SK-N-SH treated with all-trans-retinoic acid at 6 μM for 48 hours (cell line): ENCODE measurements at regions not wholly inside any gene's neighbourhood (a gene's known extent, or its start where the extent isn't known, plus 50 kb on each side); places are given as distances from the start of the nearest gene placed in this dataset.

Source experiments
- ATAC-seq: fragments of 200-7000 bp; cut with Tn5 transposase; 3 replicates; pipeline ENCODE4 v1.9.1; 2020; ENCODE audit warnings: mild to moderate bottlenecking, moderate library complexity
- ARNTL ChIP-seq: fragments of 450-650 bp; formaldehyde crosslinking; IDR thresholded peaks from 2 replicates; pipeline ENCODE4 v1.5.0; 2020; ENCODE audit warnings: low read depth, mild to moderate bottlenecking, moderate library complexity, borderline replicate concordance
- BACH2 ChIP-seq: fragments of 250-450 bp; sonication (Bioruptor Pico); IDR thresholded peaks from 2 replicates; pipeline ENCODE4 v1.9.0; 2021; ENCODE audit warnings: mild to moderate bottlenecking, borderline replicate concordance
- GLIS3 ChIP-seq: fragments of 250-450 bp; sonication (Bioruptor Pico); IDR thresholded peaks from 2 replicates; pipeline ENCODE4 v1.5.0; 2020; ENCODE audit warnings: mild to moderate bottlenecking, moderate library complexity
- ISL1 ChIP-seq: fragments of 250-450 bp; sonication (Bioruptor Pico); IDR thresholded peaks from 2 replicates; pipeline ENCODE4 v2.1.2; 2022; ENCODE audit warnings: mild to moderate bottlenecking, moderate library complexity
- OSR1 ChIP-seq: fragments of 250-450 bp; sonication (Bioruptor Pico); IDR thresholded peaks from 2 replicates; pipeline ENCODE4 v1.8.0; 2022; ENCODE audit warnings: moderate library complexity, mild to moderate bottlenecking, inconsistent platforms
- PATZ1 ChIP-seq: fragments of 250-450 bp; sonication (Bioruptor Pico); IDR thresholded peaks from 2 replicates; pipeline ENCODE4 v1.8.0; 2020; ENCODE audit warnings: mild to moderate bottlenecking, moderate library complexity, borderline replicate concordance
- PPARA ChIP-seq: fragments of 250-450 bp; sonication (Bioruptor Pico); IDR thresholded peaks from 2 replicates; pipeline ENCODE4 v1.5.0; 2020; ENCODE audit warnings: mild to moderate bottlenecking, borderline replicate concordance
- RARB ChIP-seq: fragments of 250-450 bp; sonication (Bioruptor Pico); IDR thresholded peaks from 2 replicates; pipeline ENCODE4 v1.8.0; 2021; ENCODE audit warnings: mild to moderate bottlenecking, moderate library complexity
- TOX ChIP-seq: fragments of 250-450 bp; sonication (Bioruptor Pico); IDR thresholded peaks from 2 replicates; pipeline ENCODE4 v1.8.0; 2021; ENCODE audit warnings: mild to moderate bottlenecking, moderate library complexity, borderline replicate concordance
- ZC3H10 ChIP-seq: fragments of 250-450 bp; sonication (Bioruptor Pico); IDR thresholded peaks from 2 replicates; pipeline ENCODE4 v1.5.1; 2021; ENCODE audit warnings: mild to moderate bottlenecking, moderate library complexity
- ZFP3 ChIP-seq: fragments of 250-450 bp; sonication (Bioruptor Pico); IDR thresholded peaks from 2 replicates; pipeline ENCODE4 v1.5.0; 2020; ENCODE audit warnings: mild to moderate bottlenecking, moderate library complexity
- ZFP30 ChIP-seq: fragments of 450-650 bp; formaldehyde crosslinking; IDR thresholded peaks from 2 replicates; pipeline ENCODE4 v1.5.0; 2022; ENCODE audit warnings: mild to moderate bottlenecking, moderate library complexity
- ZNF565 ChIP-seq: fragments of 450-650 bp; formaldehyde crosslinking; conservative IDR thresholded peaks from 2 replicates; pipeline ENCODE4 v1.5.0; 2020; ENCODE audit warnings: low read depth, mild to moderate bottlenecking, moderate library complexity
- ZNF70 ChIP-seq: fragments of 450-650 bp; formaldehyde crosslinking; IDR thresholded peaks from 2 replicates; pipeline ENCODE4 v1.5.0; 2020; ENCODE audit warnings: mild to moderate bottlenecking, moderate library complexity
- ZNF8 ChIP-seq: fragments of 450-650 bp; formaldehyde crosslinking; IDR thresholded peaks from 2 replicates; pipeline ENCODE4 v1.5.0; 2020; ENCODE audit warnings: mild to moderate bottlenecking, moderate library complexity
- TF ChIP-seq, protein P1 (sequence below): fragments of 250-450 bp; sonication (Bioruptor Pico); IDR thresholded peaks from 2 replicates; pipeline ENCODE4 v1.8.0; 2021; ENCODE audit warnings: low read depth, mild to moderate bottlenecking, moderate library complexity, borderline replicate concordance
- TF ChIP-seq, protein P2 (sequence below): fragments of 250-450 bp; sonication (Bioruptor Pico); IDR thresholded peaks from 2 replicates; pipeline ENCODE4 v1.5.0; 2020; ENCODE audit warnings: mild to moderate bottlenecking, moderate library complexity
- TF ChIP-seq, protein P3 (sequence below): fragments of 250-450 bp; sonication (Bioruptor Pico); IDR thresholded peaks from 2 replicates; pipeline ENCODE4 v1.5.1; 2020; ENCODE audit warnings: low read depth, mild to moderate bottlenecking, moderate library complexity

DNA sequence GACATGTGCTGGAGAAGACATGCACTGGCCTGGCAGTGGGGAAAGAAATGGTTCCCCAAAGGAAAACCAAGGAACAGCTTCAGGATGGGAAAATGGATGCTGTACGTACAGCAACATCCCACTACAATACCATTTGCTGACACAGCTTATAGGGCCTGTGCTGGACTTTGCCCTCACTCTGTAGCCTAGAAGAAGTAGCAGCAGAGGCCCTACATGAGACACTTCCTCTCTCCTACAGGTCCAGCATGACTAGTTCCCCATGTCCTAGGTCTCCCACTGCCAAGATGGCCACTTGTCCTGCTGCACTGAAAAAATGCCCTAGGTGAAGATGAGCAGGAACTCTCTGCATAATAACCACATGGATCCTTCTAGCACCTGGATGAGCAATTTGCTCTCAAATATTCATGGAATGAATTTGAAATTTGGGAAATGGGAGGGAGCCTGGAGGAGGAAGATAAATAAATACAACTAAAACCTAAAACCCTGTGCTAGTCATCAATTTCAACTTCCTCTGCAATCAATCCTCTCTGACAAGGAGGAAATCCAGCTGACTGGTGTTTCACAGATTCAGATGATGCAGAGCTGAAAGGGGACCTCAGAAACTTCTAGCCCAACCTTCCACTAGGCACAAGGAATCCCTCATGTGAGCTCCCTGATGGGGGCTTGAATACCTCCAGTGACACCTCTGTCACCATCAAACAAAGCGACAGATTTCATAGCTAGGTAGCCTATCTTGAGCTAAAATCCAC lies 514.3 kb upstream of the PPP2R3A start:
- ATAC-seq, result no peak

DNA sequence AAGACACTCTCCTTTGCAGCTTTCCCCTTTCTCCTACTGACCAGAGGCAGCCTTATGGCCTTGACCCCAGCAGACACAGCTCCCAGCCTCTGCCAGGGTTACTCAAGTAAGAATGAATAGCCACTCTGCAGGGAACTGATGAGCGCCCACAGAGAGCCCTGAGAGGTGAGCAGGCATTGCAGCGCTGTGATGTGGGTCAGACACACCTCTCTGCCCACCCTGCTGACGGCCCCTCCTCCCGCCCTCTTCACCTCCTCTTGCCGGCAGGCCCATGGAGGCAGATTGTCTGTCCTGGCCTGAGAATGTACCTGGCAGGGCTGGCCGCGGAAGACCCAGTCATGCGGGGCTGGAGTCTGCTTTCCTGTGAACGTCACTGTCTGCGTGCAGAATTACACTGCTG lies 512.6 kb upstream of the PPP2R3A start:
- TF ChIP-seq ZFP30 (CRISPR knock-in tag) (no peak), ISL1 (CRISPR knock-in tag) (no peak)
- ATAC-seq, result no peak

More for the DNA sequence above, 514.3 kb upstream of the PPP2R3A start:
- no peak for TF ChIP-seq OSR1 (CRISPR knock-in tag)
- no peak for TF ChIP-seq TOX (CRISPR knock-in tag)
- no peak for TF ChIP-seq ZFP30 (CRISPR knock-in tag)
- no peak for TF ChIP-seq ZNF8 (CRISPR knock-in tag)
- TF ChIP-seq, protein P1, sequence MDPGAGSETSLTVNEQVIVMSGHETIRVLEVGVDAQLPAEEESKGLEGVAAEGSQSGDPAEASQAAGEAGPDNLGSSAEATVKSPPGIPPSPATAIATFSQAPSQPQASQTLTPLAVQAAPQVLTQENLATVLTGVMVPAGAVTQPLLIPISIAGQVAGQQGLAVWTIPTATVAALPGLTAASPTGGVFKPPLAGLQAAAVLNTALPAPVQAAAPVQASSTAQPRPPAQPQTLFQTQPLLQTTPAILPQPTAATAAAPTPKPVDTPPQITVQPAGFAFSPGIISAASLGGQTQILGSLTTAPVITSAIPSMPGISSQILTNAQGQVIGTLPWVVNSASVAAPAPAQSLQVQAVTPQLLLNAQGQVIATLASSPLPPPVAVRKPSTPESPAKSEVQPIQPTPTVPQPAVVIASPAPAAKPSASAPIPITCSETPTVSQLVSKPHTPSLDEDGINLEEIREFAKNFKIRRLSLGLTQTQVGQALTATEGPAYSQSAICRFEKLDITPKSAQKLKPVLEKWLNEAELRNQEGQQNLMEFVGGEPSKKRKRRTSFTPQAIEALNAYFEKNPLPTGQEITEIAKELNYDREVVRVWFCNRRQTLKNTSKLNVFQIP (CRISPR knock-in tag), result no peak
- TF ChIP-seq, protein P2, sequence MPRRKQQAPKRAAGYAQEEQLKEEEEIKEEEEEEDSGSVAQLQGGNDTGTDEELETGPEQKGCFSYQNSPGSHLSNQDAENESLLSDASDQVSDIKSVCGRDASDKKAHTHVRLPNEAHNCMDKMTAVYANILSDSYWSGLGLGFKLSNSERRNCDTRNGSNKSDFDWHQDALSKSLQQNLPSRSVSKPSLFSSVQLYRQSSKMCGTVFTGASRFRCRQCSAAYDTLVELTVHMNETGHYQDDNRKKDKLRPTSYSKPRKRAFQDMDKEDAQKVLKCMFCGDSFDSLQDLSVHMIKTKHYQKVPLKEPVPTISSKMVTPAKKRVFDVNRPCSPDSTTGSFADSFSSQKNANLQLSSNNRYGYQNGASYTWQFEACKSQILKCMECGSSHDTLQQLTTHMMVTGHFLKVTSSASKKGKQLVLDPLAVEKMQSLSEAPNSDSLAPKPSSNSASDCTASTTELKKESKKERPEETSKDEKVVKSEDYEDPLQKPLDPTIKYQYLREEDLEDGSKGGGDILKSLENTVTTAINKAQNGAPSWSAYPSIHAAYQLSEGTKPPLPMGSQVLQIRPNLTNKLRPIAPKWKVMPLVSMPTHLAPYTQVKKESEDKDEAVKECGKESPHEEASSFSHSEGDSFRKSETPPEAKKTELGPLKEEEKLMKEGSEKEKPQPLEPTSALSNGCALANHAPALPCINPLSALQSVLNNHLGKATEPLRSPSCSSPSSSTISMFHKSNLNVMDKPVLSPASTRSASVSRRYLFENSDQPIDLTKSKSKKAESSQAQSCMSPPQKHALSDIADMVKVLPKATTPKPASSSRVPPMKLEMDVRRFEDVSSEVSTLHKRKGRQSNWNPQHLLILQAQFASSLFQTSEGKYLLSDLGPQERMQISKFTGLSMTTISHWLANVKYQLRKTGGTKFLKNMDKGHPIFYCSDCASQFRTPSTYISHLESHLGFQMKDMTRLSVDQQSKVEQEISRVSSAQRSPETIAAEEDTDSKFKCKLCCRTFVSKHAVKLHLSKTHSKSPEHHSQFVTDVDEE, result no peak
- no peak for TF ChIP-seq RARB (CRISPR knock-in tag)
- no peak for TF ChIP-seq GLIS3 (CRISPR knock-in tag)
- no peak for TF ChIP-seq BACH2 (CRISPR knock-in tag)
- TF ChIP-seq ZNF70, result no peak
- TF ChIP-seq PPARA (CRISPR knock-in tag), result no peak
- TF ChIP-seq ZC3H10 (CRISPR knock-in tag), result no peak
- no peak for TF ChIP-seq PATZ1

- TF ChIP-seq ZNF8 (CRISPR knock-in tag) (no peak), ZC3H10 (CRISPR knock-in tag) (no peak)
- no peak for ATAC-seq
These were observed 512.2 kb upstream of the PPP2R3A start for GRCh38 chr3:135453326-135453725.

DNA sequence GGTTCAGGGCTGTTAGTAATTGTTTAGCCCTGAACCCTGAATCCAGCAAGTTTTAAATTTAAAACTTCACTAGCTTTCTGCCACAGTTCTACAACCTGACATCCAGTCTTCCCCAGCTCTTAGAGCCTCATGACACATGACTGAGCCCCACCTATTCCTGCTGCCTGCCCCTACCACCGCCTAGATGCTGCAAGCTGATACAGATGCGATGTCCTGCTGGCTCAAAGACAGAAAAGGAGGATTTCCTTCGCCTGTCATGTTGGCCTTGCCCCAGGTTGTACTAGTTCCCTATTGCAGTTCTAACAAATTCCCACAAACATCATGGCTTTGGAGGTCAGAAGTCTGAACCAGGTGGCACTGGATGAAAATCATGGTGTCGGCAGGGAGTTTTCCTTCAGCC lies 510.6 kb upstream of the PPP2R3A start:
- ATAC-seq, result no peak

More for the DNA sequence above, 510.6 kb upstream of the PPP2R3A start:
- TF ChIP-seq ZNF565 (CRISPR knock-in tag), result no peak
- TF ChIP-seq OSR1 (CRISPR knock-in tag), result no peak
- no peak for TF ChIP-seq RARB (CRISPR knock-in tag)
- TF ChIP-seq TOX (CRISPR knock-in tag), result no peak
- TF ChIP-seq ZFP3 (CRISPR knock-in tag), result no peak
- TF ChIP-seq BACH2 (CRISPR knock-in tag), result no peak
- TF ChIP-seq, protein P3, sequence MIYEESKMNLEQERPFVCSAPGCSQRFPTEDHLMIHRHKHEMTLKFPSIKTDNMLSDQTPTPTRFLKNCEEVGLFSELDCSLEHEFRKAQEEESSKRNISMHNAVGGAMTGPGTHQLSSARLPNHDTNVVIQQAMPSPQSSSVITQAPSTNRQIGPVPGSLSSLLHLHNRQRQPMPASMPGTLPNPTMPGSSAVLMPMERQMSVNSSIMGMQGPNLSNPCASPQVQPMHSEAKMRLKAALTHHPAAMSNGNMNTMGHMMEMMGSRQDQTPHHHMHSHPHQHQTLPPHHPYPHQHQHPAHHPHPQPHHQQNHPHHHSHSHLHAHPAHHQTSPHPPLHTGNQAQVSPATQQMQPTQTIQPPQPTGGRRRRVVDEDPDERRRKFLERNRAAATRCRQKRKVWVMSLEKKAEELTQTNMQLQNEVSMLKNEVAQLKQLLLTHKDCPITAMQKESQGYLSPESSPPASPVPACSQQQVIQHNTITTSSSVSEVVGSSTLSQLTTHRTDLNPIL (CRISPR knock-in tag), result no peak
- TF ChIP-seq, protein P1 (CRISPR knock-in tag), result no peak
- no peak for TF ChIP-seq ARNTL
- no peak for TF ChIP-seq ZFP30 (CRISPR knock-in tag)
- TF ChIP-seq, protein P2, result no peak
- TF ChIP-seq GLIS3 (CRISPR knock-in tag), result no peak
- no peak for TF ChIP-seq PPARA (CRISPR knock-in tag)
- TF ChIP-seq ZNF70, result no peak
- TF ChIP-seq, all 23 proteins: peak for 0
